ENCODE measurements at regions not wholly inside any gene's neighbourhood (a gene's known extent, or its start where the extent isn't known, plus 50 kb on each side); places are given as distances from the start of the nearest gene placed in this dataset.

GRCh38 chr7:41255113-41255512 is 447.8 kb downstream of the INHBA start:
- TF ChIP-seq, protein P1, sequence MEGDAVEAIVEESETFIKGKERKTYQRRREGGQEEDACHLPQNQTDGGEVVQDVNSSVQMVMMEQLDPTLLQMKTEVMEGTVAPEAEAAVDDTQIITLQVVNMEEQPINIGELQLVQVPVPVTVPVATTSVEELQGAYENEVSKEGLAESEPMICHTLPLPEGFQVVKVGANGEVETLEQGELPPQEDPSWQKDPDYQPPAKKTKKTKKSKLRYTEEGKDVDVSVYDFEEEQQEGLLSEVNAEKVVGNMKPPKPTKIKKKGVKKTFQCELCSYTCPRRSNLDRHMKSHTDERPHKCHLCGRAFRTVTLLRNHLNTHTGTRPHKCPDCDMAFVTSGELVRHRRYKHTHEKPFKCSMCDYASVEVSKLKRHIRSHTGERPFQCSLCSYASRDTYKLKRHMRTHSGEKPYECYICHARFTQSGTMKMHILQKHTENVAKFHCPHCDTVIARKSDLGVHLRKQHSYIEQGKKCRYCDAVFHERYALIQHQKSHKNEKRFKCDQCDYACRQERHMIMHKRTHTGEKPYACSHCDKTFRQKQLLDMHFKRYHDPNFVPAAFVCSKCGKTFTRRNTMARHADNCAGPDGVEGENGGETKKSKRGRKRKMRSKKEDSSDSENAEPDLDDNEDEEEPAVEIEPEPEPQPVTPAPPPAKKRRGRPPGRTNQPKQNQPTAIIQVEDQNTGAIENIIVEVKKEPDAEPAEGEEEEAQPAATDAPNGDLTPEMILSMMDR (IDR thresholded peaks at IDR 0.05), result no peak
- TF ChIP-seq POLR2AphosphoS5 (IDR thresholded peaks at IDR 0.05), result no peak
- no peak for TF ChIP-seq POLR2A (IDR thresholded peaks at IDR 0.05)

Measured in breast epithelium (tissue), 3 donors.